Panc1 (cell line): ENCODE measurements at regions not wholly inside any gene's neighbourhood (a gene's known extent, or its start where the extent isn't known, plus 50 kb on each side); places are given as distances from the start of the nearest gene placed in this dataset.

ENCODE experiments used
- ATAC-seq: fragments of 200-7000 bp; cut with Tn5 transposase; 2 replicates; pipeline ENCODE4 v1.9.1; 2020; ENCODE audit warnings: mild to moderate bottlenecking, moderate library complexity
- BruUV-seq: library from RNA; stranded (reverse); fragments of 400-500 nt; replicated peaks from 2 replicates; lab custom pipeline; 2021; lab: Mats Ljungman, UMichigan
- CTCF ChIA-PET: fragments of 300-600 bp; sonication (Branson Sonifier 250); formaldehyde crosslinking; loops from one replicate; lab custom pipeline; 2022; ENCODE audit warnings: antibody characterized with exemption; lab: Charles Lee
- POLR2A ChIA-PET: fragments of 300-600 bp; sonication (Branson Sonifier 250); formaldehyde crosslinking; loops from one replicate; lab custom pipeline; 2022; ENCODE audit warnings: antibody characterized with exemption; lab: Charles Lee
- DNase-seq: peaks from one replicate; pipeline ENCODE4 v3.0.0-alpha.2; 2010; ENCODE audit warnings: low read depth, low spot score
- H3K27ac ChIP-seq: 2 replicates; pipeline ENCODE4 v1.5.1; 2011; ENCODE audit warnings: mild to moderate bottlenecking, low read length, inconsistent platforms
- H3K27me3 ChIP-seq: fragments of 200-500 bp; sonication (Bioruptor generic); 2 replicates; pipeline ENCODE4 v1.6.0; 2014; ENCODE audit warnings: low read length, inconsistent platforms; ENCODE audit not compliant: control insufficient read depth, insufficient read depth
- H3K36me3 ChIP-seq: fragments of 200-500 bp; sonication (Bioruptor generic); 2 replicates; pipeline ENCODE4 v1.5.1; 2014; ENCODE audit warnings: inconsistent platforms, mild to moderate bottlenecking, low read length, moderate library complexity; ENCODE audit not compliant: control insufficient read depth, insufficient read depth
- H3K4me1 ChIP-seq: 2 replicates; pipeline ENCODE4 v1.5.1; 2011; ENCODE audit warnings: inconsistent platforms, mild to moderate bottlenecking, low read length, moderate library complexity; ENCODE audit not compliant: control insufficient read depth, insufficient read depth
- H3K4me3 ChIP-seq, 2 experiments: 2 replicates each; pipeline ENCODE4 v1.5.1; 2011 to 2012; ENCODE audit warnings: low read depth in 2 of 2, low read length in 2 of 2, mild to moderate bottlenecking in 2 of 2, inconsistent platforms in 1 of 2, moderate library complexity in 1 of 2
- H3K9me3 ChIP-seq: fragments of 200-500 bp; sonication (Bioruptor generic); 2 replicates; pipeline ENCODE4 v1.5.1; 2014; ENCODE audit warnings: low read depth, mild to moderate bottlenecking, inconsistent platforms, low read length, moderate library complexity; ENCODE audit not compliant: control insufficient read depth, insufficient read depth
- CTCF ChIP-seq: fragments of 450-650 bp; IDR thresholded peaks from 2 replicates; pipeline ENCODE4 v1.5.1; 2017; ENCODE audit warnings: mild to moderate bottlenecking
- POLR2AphosphoS5 ChIP-seq: IDR thresholded peaks from 2 replicates; pipeline ENCODE4 v1.6.1; 2012; ENCODE audit warnings: mild to moderate bottlenecking, low read depth, low read length, moderate library complexity
- REST ChIP-seq, 2 experiments: IDR thresholded peaks; 2 replicates each; pipeline ENCODE4 v1.6.1; 2011 to 2012; ENCODE audit warnings: low read depth in 2 of 2, control low read depth in 1 of 2, low read length in 1 of 2, mild to moderate bottlenecking in 1 of 2, moderate library complexity in 1 of 2; ENCODE audit not compliant: insufficient read depth in 1 of 2
- SIN3A ChIP-seq: IDR thresholded peaks from 2 replicates; pipeline ENCODE4 v1.6.1; 2012; ENCODE audit warnings: low read depth, mild to moderate bottlenecking, low read length, moderate library complexity, borderline replicate concordance; ENCODE audit not compliant: insufficient read depth
- TCF7L2 ChIP-seq: IDR thresholded peaks from 2 replicates; pipeline ENCODE4 v1.6.1; 2011; ENCODE audit warnings: mild to moderate bottlenecking, low read depth, low read length, inconsistent platforms
- in situ Hi-C: cut with HindIII; loops from 2 replicates; pipeline ENCODE4 v1.10.0; 2016; ENCODE audit warnings: low sequenced_read_pairs, low pct_unique_long_range_greater_than_20kb
- intact Hi-C: fragments of 100-400 bp; cut with micrococcal nuclease; formaldehyde crosslinking; loops from one replicate; pipeline ENCODE4 v1.10.0; 2022; ENCODE audit not compliant: unreplicated experiment

- no peak overlapping the region for H3K4me3 ChIP-seq
- intact Hi-C loops: no loop called here
- no peaks in the 10 kb centered on the region for H3K27me3 ChIP-seq
- DNase-seq (no peak), ATAC-seq (no peak)
- in situ Hi-C loops: no loop called here
- H3K4me1 ChIP-seq: no peaks in the 10 kb centered on the region
- H3K27ac ChIP-seq: no peak overlapping the region
- no TSS peak for BruUV-seq
- ChIA-PET CTCF (no interaction called here), POLR2A (no interaction called here)
- no peaks in the 10 kb centered on the region for H3K36me3 ChIP-seq
- TF ChIP-seq POLR2AphosphoS5: no peak
- TF ChIP-seq REST (IDR thresholded peaks at IDR 0.05; ENCODE audit: insufficient read depth in 1 of 2, low read depth in 2 of 2, low read length in 1 of 2): no peak
- TF ChIP-seq TCF7L2: no peak
- TF ChIP-seq CTCF: no peak
- no peak for TF ChIP-seq SIN3A
- no peaks in the 10 kb centered on the region for H3K9me3 ChIP-seq
These were observed 381.8 kb upstream of the FZD8 start for GRCh38 chr10:36023939-36024338.

- no peaks in the 10 kb centered on the region for H3K9me3 ChIP-seq
- in situ Hi-C loops: no loop called here
- CTCF ChIA-PET: no interaction called here
- no TSS peak for BruUV-seq
- no peaks in the 10 kb centered on the region for H3K4me1 ChIP-seq
- H3K27me3 ChIP-seq: no peaks in the 10 kb centered on the region
- POLR2A ChIA-PET: no interaction called here
- no peak for ATAC-seq
- no peak overlapping the region for H3K4me3 ChIP-seq
- H3K27ac ChIP-seq: no peak overlapping the region
- DNase-seq: no peak
- intact Hi-C loops: no loop called here
- no peak for TF ChIP-seq REST (IDR thresholded peaks at IDR 0.05; ENCODE audit: insufficient read depth in 1 of 2, low read depth in 2 of 2, low read length in 1 of 2)
- TF ChIP-seq CTCF: no peak
- no peak for TF ChIP-seq POLR2AphosphoS5
- TF ChIP-seq TCF7L2: no peak
- TF ChIP-seq SIN3A: no peak
- no peaks in the 10 kb centered on the region for H3K36me3 ChIP-seq
These were observed 379.0 kb upstream of the FZD8 start for GRCh38 chr10:36021096-36021495.
